Omental fat pad (tissue), 3 donors: ENCODE measurements at regions not wholly inside any gene's neighbourhood (a gene's known extent, or its start where the extent isn't known, plus 50 kb on each side); places are given as distances from the start of the nearest gene placed in this dataset.

Experiments
- ATAC-seq: fragments of 150-250 bp; one replicate; pipeline ENCODE4 v1.9.1; 2016; ENCODE audit warnings: mild to moderate bottlenecking, moderate library complexity; ENCODE audit not compliant: low FRiP score
- DNase-seq: peaks from one replicate; pipeline ENCODE4 v3.0.0-alpha.2; 2019; ENCODE audit warnings: low spot score
- TF ChIP-seq, protein P1 (sequence below), 3 donors: fragments of 450-650 bp; IDR thresholded peaks; one replicate each; pipeline ENCODE4 v1.5.1; 2016 to 2017; ENCODE audit warnings: antibody characterized with exemption in 3 of 3, mild to moderate bottlenecking in 3 of 3, moderate library complexity in 2 of 3

DNA sequence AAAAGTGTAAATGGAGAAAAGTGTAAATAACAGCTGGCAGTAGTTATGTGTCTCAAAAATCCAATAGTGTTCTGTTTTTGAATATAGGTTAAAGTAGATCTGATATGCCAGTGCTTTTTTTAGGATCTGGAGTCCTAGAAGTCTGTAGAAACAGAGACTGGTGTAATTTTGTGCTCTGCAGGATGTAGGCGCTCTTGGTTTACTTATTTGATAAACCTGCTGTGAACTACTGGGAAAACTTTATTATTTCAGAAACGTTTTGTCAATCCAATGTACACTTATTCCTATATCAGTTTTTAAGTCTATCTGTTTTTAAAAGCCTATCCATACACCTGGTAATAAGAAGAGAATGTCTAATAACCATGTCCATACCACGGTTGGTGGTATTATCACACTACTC is 530.8 kb upstream of the ZNF804A start:
- no peak for ATAC-seq
- TF ChIP-seq, protein P1, sequence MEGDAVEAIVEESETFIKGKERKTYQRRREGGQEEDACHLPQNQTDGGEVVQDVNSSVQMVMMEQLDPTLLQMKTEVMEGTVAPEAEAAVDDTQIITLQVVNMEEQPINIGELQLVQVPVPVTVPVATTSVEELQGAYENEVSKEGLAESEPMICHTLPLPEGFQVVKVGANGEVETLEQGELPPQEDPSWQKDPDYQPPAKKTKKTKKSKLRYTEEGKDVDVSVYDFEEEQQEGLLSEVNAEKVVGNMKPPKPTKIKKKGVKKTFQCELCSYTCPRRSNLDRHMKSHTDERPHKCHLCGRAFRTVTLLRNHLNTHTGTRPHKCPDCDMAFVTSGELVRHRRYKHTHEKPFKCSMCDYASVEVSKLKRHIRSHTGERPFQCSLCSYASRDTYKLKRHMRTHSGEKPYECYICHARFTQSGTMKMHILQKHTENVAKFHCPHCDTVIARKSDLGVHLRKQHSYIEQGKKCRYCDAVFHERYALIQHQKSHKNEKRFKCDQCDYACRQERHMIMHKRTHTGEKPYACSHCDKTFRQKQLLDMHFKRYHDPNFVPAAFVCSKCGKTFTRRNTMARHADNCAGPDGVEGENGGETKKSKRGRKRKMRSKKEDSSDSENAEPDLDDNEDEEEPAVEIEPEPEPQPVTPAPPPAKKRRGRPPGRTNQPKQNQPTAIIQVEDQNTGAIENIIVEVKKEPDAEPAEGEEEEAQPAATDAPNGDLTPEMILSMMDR (IDR thresholded peaks at IDR 0.05), result no peak

DNA sequence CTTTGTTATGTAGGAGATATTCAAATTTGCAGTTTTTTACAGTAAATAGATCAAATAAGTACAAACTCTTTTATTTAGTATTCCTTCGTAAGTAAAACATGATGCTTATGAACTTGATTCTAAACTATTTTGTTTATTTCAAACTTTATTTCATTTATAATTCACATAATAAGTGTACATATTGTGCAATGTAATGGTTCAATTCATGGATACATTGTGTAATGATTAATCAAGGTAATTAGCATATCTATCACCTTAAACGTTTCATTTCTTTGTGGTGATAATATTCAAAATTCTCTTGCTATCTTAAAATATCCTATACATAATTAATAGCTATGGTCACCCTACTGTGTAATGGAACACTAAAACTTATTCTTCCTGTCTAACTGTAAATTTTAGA is 525.9 kb upstream of the ZNF804A start:
- TF ChIP-seq, protein P1 (IDR thresholded peaks at IDR 0.05), result no peak
- ATAC-seq, result no peak
- DNase-seq, result no peak

More for the DNA sequence above, 530.8 kb upstream of the ZNF804A start:
- DNase-seq, result no peak

DNA sequence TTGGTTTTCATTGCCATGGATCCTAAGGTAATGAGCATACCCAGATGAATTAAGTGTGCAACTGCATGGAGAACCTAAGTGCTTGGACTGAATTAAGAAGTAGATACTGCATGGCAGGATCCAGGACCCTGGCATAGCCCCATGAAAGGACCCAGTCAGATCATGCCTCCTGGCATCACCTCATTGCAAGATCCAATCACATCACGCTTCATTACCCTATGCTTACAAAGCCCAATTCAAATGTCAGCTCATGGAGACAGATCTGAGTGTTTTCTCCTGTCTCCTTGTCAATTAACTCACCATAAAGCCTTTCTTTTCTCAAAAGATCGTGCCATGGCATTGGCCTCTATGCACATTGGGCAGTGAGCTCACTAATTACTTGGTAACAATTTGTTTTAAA is 519.8 kb upstream of the ZNF804A start:
- no peak for ATAC-seq
- TF ChIP-seq, protein P1 (IDR thresholded peaks at IDR 0.05), result no peak
- DNase-seq, result no peak

DNA sequence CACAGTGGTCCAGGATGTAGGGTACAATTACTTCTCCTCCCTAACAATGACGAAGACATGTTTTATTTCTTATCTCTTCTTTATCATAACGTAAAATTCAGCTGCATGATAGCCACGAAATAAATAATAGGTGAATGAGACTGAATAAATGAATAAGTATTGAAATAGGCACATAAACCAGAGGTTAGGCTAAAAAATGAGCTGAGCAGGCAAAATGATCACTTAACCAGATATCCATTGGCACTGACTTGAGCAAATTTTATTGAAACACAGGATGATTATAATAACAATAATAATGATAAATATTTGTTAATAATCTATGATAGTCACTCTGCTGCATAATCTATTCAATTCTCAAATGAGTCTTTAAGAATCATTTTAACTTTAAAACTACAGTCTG is 506.9 kb upstream of the ZNF804A start:
- no peak for ATAC-seq
- DNase-seq, result no peak
- TF ChIP-seq, protein P1 (IDR thresholded peaks at IDR 0.05), result no peak

DNA sequence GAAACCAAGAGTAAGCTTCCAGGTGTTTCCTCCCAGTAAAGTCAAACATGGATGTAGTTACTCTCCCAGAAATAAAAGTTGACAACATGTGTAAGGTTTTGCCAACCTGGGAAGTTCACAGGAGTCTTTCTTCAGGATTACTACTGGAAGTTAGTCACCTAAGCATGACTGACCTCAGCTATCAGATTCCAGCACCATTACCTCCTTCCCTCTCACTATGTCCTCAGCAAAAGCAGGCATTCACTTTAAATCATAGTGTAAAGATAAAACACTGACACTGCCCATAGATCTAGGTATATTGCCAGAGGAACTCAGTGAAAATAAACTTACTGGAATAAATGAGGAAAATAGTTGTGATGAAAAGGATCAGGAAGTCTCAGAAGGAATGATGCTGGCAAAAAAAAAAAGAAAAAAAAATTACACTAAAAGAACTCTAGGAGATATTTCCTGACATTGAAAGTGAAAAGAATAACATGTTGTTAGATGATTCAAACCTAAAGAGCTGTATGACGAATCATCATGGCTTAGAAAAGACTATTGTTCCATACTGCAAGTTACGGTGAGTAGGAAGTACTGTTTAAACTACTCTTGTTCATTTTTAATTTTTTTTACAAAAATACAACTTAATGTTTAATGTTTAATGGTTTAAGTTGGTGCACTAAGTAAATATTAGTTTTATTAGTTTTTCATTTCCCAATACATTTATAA is 484.5 kb upstream of the ZNF804A start:
- DNase-seq, result no peak
- TF ChIP-seq, protein P1 (IDR thresholded peaks at IDR 0.05), result no peak
- ATAC-seq, result no peak

DNA sequence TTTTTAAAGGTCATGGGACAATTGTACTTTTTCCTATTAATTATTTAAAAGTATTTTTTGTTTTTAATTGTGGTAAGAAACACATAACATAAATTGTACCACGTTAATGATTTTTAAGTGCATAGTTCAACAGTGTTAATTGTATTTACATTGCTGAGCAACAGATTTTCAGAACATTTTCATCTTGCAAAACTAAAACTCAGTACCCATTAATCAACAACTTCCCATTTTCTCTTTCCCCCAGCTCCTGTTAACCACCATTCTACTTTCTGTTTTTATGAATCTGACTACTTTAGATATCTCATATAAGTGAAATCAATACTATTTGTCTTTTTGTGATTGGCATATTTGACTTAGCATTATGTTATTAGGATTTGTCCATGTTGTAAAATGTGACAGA is 483.9 kb upstream of the ZNF804A start:
- DNase-seq (no peak), ATAC-seq (no peak)
- TF ChIP-seq, protein P1 (IDR thresholded peaks at IDR 0.05), result no peak
